ENCODE measurements at regions not wholly inside any gene's neighbourhood (a gene's known extent, or its start where the extent isn't known, plus 50 kb on each side); places are given as distances from the start of the nearest gene placed in this dataset.
A peak's percentile ranks its signal among the peaks of the same experiment; 100 is the strongest.

DNA sequence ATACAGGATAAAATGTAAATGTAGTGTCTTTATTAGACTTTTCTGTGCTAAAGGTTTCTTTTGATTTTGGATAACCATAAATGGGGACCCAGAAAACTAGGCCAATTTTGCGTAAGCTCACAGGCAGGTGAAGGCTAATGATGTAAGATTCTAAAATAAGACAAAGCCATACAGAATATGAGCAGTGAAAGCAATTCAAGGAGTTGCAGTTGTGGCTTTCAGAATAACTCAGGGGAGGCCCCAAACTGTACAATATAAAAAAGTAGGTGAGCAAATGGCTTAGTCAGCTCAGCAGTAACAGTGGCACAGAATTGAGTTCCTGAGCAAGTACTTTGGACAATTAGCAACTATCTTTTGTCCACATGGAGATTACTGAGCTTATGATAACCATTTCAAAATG, 81.7 kb upstream of the NRP1 start:
- no peak for DNase-seq (ENCODE audit: low read depth in 2 of 2)
- H3K4me3 ChIP-seq (replicated peaks in 1 of 4; ENCODE audit: control extremely low read depth in 1 of 4, insufficient read depth in 1 of 4, low read depth in 3 of 4, low read length in 4 of 4), result no peak overlapping the region

DNA sequence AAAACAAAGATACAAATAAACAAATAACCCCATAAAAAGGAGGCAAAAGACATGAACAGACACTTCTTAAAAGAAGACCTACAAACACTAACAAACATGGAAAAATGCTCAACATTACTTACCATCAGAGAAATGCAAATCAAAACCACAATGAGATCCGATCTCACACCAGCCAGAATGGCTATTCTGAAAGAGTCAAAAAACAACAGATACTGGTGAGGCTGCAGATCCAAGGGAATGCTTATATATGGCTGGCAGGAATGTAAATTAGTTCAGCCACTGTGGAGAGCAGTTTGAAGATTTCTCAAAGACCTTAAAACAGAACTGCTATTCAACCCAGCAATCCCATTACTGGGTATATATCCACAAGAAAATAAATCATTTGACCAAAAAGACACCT, 80.4 kb upstream of the NRP1 start:
- TF ChIP-seq EZH2 (IDR thresholded peaks at IDR 0.05; ENCODE audit: low read length, missing control alignments), result no peak
- TF ChIP-seq, protein P1, sequence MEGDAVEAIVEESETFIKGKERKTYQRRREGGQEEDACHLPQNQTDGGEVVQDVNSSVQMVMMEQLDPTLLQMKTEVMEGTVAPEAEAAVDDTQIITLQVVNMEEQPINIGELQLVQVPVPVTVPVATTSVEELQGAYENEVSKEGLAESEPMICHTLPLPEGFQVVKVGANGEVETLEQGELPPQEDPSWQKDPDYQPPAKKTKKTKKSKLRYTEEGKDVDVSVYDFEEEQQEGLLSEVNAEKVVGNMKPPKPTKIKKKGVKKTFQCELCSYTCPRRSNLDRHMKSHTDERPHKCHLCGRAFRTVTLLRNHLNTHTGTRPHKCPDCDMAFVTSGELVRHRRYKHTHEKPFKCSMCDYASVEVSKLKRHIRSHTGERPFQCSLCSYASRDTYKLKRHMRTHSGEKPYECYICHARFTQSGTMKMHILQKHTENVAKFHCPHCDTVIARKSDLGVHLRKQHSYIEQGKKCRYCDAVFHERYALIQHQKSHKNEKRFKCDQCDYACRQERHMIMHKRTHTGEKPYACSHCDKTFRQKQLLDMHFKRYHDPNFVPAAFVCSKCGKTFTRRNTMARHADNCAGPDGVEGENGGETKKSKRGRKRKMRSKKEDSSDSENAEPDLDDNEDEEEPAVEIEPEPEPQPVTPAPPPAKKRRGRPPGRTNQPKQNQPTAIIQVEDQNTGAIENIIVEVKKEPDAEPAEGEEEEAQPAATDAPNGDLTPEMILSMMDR (conservative IDR thresholded peaks at IDR 0.05 in 1 of 2, IDR thresholded peaks at IDR 0.05 in 1 of 2; ENCODE audit: low read depth in 1 of 2, low read length in 2 of 2), result no peak
- Histone ChIP-seq H2AFZ (ENCODE audit: low read length) (no peak overlapping the region), H3K79me2 (ENCODE audit: control insufficient read depth, insufficient read depth, low read length) (no peaks in the 10 kb centered on the region), H3K4me3 (replicated peaks in 1 of 4; ENCODE audit: control extremely low read depth in 1 of 4, insufficient read depth in 1 of 4, low read depth in 3 of 4, low read length in 4 of 4) (no peak overlapping the region), H3K4me2 (ENCODE audit: extremely low read depth, insufficient read depth, low read length) (no peak overlapping the region), H3K9me3 (ENCODE audit: control insufficient read depth, insufficient read depth, low read depth, low read length) (no peaks in the 10 kb centered on the region), H3K27me3 (ENCODE audit: control insufficient read depth, insufficient read depth, low read length) (no peaks in the 10 kb centered on the region), H3K9ac (ENCODE audit: insufficient read depth, low read length) (no peak overlapping the region), H4K20me1 (ENCODE audit: control insufficient read depth, extremely low read depth, insufficient read depth, low read length) (no peaks in the 10 kb centered on the region), H3K4me1 (ENCODE audit: control insufficient read depth, extremely low read depth, insufficient read depth, low read length) (peaks cover 11% of the 10 kb centered on the region), H3K27ac (ENCODE audit: insufficient read depth, low read length) (no peak overlapping the region), H3K36me3 (ENCODE audit: control insufficient read depth, insufficient read depth, low read length) (no peaks in the 10 kb centered on the region)
- DNase-seq (ENCODE audit: low read depth in 2 of 2), result peak in 1 of 2 donors; percentile 23

More for the DNA sequence above, 81.7 kb upstream of the NRP1 start:
- no peaks in the 10 kb centered on the region for H3K36me3 ChIP-seq (ENCODE audit: control insufficient read depth, insufficient read depth, low read length)
- H3K4me1 ChIP-seq (ENCODE audit: control insufficient read depth, extremely low read depth, insufficient read depth, low read length), result peaks cover 11% of the 10 kb centered on the region
- TF ChIP-seq EZH2 (IDR thresholded peaks at IDR 0.05; ENCODE audit: low read length, missing control alignments), result no peak
- TF ChIP-seq, protein P1 (conservative IDR thresholded peaks at IDR 0.05 in 1 of 2, IDR thresholded peaks at IDR 0.05 in 1 of 2; ENCODE audit: low read depth in 1 of 2, low read length in 2 of 2), result no peak
- H4K20me1 ChIP-seq (ENCODE audit: control insufficient read depth, extremely low read depth, insufficient read depth, low read length), result no peaks in the 10 kb centered on the region
- no peak overlapping the region for H3K9ac ChIP-seq (ENCODE audit: insufficient read depth, low read length)
- no peaks in the 10 kb centered on the region for H3K27me3 ChIP-seq (ENCODE audit: control insufficient read depth, insufficient read depth, low read length)
- H3K9me3 ChIP-seq (ENCODE audit: control insufficient read depth, insufficient read depth, low read depth, low read length), result no peaks in the 10 kb centered on the region
- H3K4me2 ChIP-seq (ENCODE audit: extremely low read depth, insufficient read depth, low read length), result no peak overlapping the region
- H3K79me2 ChIP-seq (ENCODE audit: control insufficient read depth, insufficient read depth, low read length), result no peaks in the 10 kb centered on the region
- H3K27ac ChIP-seq (ENCODE audit: insufficient read depth, low read length), result no peak overlapping the region
- H2AFZ ChIP-seq (ENCODE audit: low read length), result no peak overlapping the region

DNA sequence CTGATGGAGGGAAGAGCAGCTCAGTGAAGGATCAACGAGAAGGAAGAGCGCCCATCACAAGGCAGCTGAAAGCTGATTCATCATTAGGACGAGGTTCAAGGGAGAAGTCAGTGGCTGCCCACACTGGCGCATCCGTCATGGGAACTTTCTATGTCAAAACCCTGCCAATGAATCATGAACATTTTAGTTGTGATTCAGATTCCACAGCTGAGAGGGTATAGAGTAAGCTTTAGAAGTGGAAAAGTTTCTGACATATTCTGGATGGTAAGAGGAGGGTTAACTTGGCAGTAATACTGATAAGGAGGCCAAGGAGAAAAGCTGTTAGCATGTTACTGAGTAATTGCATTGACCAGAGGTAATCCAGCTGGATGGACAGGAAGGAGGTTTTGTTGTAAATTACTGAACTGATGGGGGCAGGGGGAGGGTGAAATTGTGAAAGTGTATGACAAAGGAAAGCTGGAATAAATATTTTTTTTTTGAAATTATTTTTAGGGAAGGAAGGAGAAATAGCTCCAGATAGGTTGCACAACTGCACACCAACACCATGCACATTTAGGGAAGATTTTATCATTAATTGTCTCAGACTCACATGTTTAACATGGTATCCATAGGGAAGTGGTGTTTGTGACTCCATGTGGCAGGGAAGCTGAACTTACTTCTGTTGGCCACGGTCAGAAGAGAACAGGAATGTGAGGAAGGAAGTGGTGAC, 78.3 kb upstream of the NRP1 start:
- Histone ChIP-seq H3K27ac (ENCODE audit: insufficient read depth, low read length) (peak overlapping the region; percentile 49), H3K4me3 (replicated peaks in 1 of 4; ENCODE audit: control extremely low read depth in 1 of 4, insufficient read depth in 1 of 4, low read depth in 3 of 4, low read length in 4 of 4) (no peak overlapping the region), H3K79me2 (ENCODE audit: control insufficient read depth, insufficient read depth, low read length) (no peaks in the 10 kb centered on the region), H4K20me1 (ENCODE audit: control insufficient read depth, extremely low read depth, insufficient read depth, low read length) (no peaks in the 10 kb centered on the region), H3K36me3 (ENCODE audit: control insufficient read depth, insufficient read depth, low read length) (no peaks in the 10 kb centered on the region), H3K27me3 (ENCODE audit: control insufficient read depth, insufficient read depth, low read length) (no peaks in the 10 kb centered on the region), H3K9ac (ENCODE audit: insufficient read depth, low read length) (no peak overlapping the region), H3K4me2 (ENCODE audit: extremely low read depth, insufficient read depth, low read length) (peak overlapping the region; percentile 1), H3K9me3 (ENCODE audit: control insufficient read depth, insufficient read depth, low read depth, low read length) (no peaks in the 10 kb centered on the region), H2AFZ (ENCODE audit: low read length) (no peak overlapping the region), H3K4me1 (ENCODE audit: control insufficient read depth, extremely low read depth, insufficient read depth, low read length) (peaks cover 11% of the 10 kb centered on the region)
- TF ChIP-seq, protein P1 (conservative IDR thresholded peaks at IDR 0.05 in 1 of 2, IDR thresholded peaks at IDR 0.05 in 1 of 2; ENCODE audit: low read depth in 1 of 2, low read length in 2 of 2), result no peak
- no peak for TF ChIP-seq EZH2 (IDR thresholded peaks at IDR 0.05; ENCODE audit: low read length, missing control alignments)
- DNase-seq (ENCODE audit: low read depth in 2 of 2), result peak; percentile 92 to 96
